K562 (cell line): ENCODE measurements at regions not wholly inside any gene's neighbourhood (a gene's known extent, or its start where the extent isn't known, plus 50 kb on each side); places are given as distances from the start of the nearest gene placed in this dataset.

ENCODE experiments used
- MTA3 ChIP-seq: fragments of 450-650 bp; formaldehyde crosslinking; IDR thresholded peaks from 2 replicates; pipeline ENCODE4 v1.6.1; 2017; ENCODE audit warnings: mild to moderate bottlenecking, borderline replicate concordance
- MYNN ChIP-seq, 2 experiments: sonication (generic); formaldehyde crosslinking in 1 of 2; IDR thresholded peaks; 2 replicates each; pipeline versions ENCODE4 v1.5.0 to v1.6.1; 2016 to 2020; ENCODE audit warnings: antibody characterized with exemption in 1 of 2, missing genetic modification reagents in 1 of 2
- PHF20 ChIP-seq: fragments of 450-650 bp; IDR thresholded peaks from 2 replicates; pipeline ENCODE4 v1.6.1; 2018; ENCODE audit not compliant: partially characterized antibody
- TAF1 ChIP-seq: IDR thresholded peaks from 2 replicates; pipeline ENCODE4 v1.6.1; 2011; ENCODE audit warnings: mild to moderate bottlenecking, low read length, moderate library complexity; ENCODE audit not compliant: insufficient read depth, control insufficient read depth, severe bottlenecking; ENCODE audit errors: extremely low read depth
- TF ChIP-seq, protein P1 (sequence below), 3 experiments: IDR thresholded peaks in 2 of 3; conservative IDR thresholded peaks in 1 of 3; 2 replicates each; pipeline ENCODE4 v1.5.1; 2011 to 2012; ENCODE audit warnings: low read length in 3 of 3, mild to moderate bottlenecking in 3 of 3, control low read depth in 2 of 3, improper control_type of control experiment in 1 of 3, inconsistent platforms in 1 of 3, low read depth in 1 of 3, mixed read lengths in 1 of 3, moderate library complexity in 1 of 3; ENCODE audit not compliant: insufficient read depth in 2 of 3
- TF ChIP-seq, protein P2 (sequence below): IDR thresholded peaks from 2 replicates; pipeline ENCODE4 v1.6.1; 2011; ENCODE audit not compliant: insufficient read length; ENCODE audit errors: extremely low read depth
- TF ChIP-seq, protein P3 (sequence below): fragments of 450-650 bp; formaldehyde crosslinking; IDR thresholded peaks from 2 replicates; pipeline ENCODE4 v1.4.0; 2020; ENCODE audit warnings: mild to moderate bottlenecking, moderate library complexity

DNA sequence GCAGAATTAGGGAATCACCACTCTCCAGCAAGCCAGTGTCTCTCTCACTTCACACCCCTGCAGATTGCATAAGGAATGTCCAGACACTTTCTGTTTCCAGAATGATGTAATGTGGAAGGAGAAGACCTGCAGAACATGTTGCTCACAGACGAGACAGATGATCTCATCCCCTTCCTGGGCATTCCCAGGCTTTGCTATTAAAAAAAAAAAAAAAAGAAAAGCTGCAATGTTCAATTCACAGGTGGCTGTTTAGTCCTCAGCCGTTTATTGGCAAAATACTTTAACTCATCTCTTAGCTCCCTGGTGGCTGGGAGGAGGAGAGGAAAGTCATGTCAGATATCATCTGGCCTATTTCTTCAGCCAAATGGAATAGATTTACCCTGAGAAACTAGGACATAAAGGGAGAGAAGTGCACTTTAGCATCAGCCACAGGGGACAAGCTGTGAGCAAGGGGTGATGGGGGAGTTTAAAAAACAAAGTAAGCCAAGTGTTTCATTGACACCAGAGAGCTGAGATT is 95.9 kb upstream of the TNC start:
- TF ChIP-seq TAF1 (no peak), PHF20 (no peak), MTA3 (no peak), MYNN (IDR thresholded peaks at IDR 0.05) (no peak), MYNN (CRISPR knock-in tag; IDR thresholded peaks at IDR 0.05) (no peak)
- TF ChIP-seq, protein P1, sequence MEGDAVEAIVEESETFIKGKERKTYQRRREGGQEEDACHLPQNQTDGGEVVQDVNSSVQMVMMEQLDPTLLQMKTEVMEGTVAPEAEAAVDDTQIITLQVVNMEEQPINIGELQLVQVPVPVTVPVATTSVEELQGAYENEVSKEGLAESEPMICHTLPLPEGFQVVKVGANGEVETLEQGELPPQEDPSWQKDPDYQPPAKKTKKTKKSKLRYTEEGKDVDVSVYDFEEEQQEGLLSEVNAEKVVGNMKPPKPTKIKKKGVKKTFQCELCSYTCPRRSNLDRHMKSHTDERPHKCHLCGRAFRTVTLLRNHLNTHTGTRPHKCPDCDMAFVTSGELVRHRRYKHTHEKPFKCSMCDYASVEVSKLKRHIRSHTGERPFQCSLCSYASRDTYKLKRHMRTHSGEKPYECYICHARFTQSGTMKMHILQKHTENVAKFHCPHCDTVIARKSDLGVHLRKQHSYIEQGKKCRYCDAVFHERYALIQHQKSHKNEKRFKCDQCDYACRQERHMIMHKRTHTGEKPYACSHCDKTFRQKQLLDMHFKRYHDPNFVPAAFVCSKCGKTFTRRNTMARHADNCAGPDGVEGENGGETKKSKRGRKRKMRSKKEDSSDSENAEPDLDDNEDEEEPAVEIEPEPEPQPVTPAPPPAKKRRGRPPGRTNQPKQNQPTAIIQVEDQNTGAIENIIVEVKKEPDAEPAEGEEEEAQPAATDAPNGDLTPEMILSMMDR (IDR thresholded peaks at IDR 0.05 in 2 of 3, conservative IDR thresholded peaks at IDR 0.05 in 1 of 3; ENCODE audit: insufficient read depth in 2 of 3, low read depth in 1 of 3, low read length in 3 of 3): no peak
- TF ChIP-seq, protein P2, sequence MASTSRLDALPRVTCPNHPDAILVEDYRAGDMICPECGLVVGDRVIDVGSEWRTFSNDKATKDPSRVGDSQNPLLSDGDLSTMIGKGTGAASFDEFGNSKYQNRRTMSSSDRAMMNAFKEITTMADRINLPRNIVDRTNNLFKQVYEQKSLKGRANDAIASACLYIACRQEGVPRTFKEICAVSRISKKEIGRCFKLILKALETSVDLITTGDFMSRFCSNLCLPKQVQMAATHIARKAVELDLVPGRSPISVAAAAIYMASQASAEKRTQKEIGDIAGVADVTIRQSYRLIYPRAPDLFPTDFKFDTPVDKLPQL: no peak
- TF ChIP-seq, protein P3, sequence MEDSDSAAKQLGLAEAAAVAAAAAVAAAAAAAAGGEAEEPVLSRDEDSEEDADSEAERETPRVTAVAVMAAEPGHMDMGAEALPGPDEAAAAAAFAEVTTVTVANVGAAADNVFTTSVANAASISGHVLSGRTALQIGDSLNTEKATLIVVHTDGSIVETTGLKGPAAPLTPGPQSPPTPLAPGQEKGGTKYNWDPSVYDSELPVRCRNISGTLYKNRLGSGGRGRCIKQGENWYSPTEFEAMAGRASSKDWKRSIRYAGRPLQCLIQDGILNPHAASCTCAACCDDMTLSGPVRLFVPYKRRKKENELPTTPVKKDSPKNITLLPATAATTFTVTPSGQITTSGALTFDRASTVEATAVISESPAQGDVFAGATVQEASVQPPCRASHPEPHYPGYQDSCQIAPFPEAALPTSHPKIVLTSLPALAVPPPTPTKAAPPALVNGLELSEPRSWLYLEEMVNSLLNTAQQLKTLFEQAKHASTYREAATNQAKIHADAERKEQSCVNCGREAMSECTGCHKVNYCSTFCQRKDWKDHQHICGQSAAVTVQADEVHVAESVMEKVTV: no peak
